HG03095 (cell line): ENCODE measurements at regions not wholly inside any gene's neighbourhood (a gene's known extent, or its start where the extent isn't known, plus 50 kb on each side); places are given as distances from the start of the nearest gene placed in this dataset.
A peak's percentile ranks its signal among the peaks of the same experiment; 100 is the strongest.

Experiments
- ATAC-seq: cut with Tn5 transposase; IDR thresholded peaks from one replicate; pipeline ENCODE4 v1.9.1; 2021; ENCODE audit warnings: moderate library complexity; ENCODE audit not compliant: unreplicated experiment

DNA sequence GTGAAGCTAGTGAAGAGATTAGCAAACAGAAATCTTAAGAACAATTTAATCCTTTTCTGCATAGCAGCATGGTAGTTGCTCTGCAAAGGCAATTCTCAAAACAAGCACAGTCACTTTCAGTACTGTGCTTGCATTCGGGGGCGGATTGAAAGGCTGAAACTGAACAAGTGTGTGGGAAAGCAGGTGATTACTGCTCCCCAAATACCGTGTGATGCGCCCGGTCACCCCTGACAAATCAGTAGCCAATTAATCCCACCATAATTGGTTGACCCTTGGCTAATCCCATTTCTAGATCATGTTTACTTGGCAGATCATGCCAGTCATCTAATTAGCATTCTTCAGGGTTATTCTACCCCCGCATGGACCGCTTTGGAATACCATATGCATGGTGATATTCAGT, 76.5 kb upstream of the ADRB1 start:
- ATAC-seq: peak; percentile 50

DNA sequence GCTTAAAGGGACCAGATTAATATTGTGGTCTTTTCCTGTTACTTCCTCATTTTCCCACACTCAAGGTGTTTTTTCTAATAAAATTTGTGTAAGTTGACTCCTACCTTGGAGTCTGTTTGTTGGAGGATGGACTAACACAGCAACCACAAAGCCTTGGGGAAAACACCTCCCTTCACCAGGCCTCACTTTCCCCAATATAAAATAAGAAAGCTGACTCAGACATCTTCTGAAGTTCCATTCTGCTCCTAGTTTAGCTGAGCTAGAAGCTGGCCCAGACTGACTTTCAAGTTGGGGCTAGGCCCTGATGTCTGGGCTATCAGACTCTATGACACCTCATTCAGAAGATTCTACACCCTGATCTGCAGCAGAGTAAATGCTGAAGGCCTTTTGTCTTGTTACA, 73.0 kb upstream of the ADRB1 start:
- no peak for ATAC-seq

DNA sequence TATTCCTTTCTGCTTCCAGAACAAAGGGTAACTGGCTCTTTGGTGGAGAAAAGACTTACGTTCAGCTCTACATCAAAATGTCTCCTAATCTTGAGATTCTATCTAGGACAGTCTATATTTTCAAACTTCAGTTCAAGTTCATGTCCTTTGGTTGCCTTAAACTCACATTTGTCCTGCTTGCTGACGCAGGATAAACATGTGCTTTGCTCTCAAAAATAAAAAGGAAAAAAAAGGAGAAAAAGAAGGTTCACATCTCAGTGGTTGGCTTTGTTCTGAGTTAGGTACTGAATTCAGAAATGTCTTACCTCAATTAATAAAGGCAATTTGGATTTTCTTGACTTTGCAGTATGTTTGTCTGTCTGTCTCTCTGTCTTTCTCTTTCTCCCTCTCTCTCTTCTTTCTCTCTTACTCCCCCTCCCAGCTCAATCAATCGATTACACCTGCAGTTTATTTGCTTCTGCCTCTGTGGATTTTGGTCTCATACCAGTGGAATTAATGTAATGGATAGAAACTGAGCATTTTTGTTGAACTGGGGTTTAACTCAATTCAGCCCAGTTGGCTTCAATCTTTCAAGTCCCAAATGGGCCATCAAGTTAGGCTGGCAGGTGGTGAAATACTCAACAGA, 72.2 kb upstream of the ADRB1 start:
- ATAC-seq: no peak

DNA sequence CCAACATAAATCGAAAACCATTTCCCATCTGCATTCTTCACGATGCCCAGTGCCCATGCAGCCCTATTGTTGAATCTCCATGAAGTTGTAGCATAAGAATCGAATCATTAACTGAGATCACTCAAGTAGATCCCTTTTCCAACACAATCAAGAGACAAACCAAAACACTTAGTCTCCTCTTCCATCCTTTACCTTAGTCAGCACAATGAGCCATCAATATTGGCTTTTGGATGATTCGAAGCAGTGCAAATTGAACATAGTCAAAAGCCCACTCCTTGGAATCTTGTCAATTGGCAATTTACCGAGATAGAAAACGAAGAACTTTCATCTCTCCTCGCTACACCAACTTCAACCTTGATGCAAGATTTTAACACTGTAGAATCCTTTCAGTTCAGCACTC, 66.5 kb upstream of the ADRB1 start:
- ATAC-seq: no peak

DNA sequence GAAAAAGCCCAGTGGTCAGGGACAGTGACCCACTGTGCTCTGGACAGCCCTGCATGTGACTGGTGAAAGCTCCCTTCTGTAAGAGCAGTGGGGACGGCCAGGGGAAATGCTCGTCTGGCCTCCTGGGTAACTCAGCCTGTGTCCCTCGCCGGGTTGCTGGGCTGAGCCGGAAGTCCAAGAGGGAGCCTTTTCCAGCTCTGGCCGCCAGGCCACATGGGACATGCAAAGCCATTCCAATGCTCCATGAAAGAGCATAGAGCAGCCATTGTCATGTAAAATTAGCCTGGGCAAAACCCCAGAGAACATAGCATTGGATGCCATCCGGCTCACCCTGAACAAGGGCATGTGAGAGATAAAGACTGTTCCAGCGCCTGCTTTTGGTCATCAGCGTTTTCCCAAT, 64.9 kb upstream of the ADRB1 start:
- no peak for ATAC-seq

DNA sequence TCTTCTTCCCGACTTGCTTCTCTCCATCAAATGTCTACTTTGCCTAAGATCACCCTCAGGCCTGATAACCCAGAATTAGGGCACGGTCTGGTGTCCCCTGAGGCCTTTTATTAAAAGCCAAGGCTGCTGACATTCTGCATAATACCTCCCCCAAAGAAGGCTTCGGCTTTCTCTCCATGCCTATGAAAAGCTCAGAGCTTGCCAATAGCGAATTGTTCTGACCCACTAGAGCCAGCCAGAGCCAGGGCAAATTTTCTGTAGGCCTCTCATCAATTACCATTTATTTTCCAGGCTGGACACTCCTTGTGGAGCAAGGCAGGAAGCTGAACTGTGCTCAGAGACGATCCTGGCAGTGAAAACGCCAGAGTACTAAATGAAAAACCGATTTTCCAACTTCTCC, 64.3 kb upstream of the ADRB1 start:
- ATAC-seq: no peak

DNA sequence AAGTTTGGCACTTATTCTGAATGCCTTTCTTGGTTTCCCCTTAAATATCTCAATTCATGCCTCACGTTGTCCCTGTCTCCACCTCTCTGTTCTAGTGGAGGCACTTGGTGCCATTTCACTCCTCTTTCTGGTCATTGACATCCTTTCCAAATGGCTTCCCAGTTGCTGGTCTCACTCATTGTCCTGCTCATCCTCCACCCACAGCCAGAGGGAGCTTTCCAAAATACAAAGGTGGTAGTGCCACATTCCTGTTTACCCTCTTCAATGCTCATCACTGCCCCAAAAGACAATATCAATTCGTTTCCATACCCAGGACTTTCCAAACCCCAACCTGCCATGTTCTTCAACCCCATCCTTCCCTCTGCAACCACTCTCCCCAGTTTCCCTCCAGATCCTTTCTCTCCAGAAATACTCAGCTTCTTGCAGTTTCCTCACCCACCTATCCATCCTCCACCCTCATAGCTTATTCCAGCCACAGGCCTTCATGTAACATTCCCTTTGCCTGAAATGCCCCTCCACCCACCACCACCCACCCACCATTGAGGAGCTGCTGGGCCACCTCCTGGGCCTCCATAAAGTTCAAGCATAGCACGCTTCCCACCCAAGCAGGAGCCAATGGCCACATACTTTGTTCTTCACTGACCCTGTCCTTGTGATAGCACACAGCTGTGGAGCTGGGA, 63.1 kb upstream of the ADRB1 start:
- no peak for ATAC-seq

DNA sequence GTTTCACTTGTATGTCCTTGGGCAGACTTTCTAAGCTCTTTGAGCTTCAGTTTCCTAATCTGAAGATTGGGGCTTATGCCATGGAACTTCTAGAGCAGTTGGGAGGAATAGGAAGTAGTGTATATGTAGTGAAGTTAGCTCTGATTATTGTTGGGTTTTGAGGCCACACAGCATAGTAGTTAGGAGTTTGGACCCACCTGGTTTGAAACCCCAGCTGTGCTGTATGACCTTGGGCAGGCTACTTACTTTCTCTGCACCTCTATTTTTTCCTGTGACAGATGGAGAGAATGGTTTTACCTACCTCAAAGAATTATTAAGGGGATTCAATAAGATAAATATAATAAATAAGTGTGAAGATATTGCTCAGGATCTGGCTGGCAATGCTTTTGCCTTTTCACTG, 61.4 kb upstream of the ADRB1 start:
- ATAC-seq: peak; percentile 4

DNA sequence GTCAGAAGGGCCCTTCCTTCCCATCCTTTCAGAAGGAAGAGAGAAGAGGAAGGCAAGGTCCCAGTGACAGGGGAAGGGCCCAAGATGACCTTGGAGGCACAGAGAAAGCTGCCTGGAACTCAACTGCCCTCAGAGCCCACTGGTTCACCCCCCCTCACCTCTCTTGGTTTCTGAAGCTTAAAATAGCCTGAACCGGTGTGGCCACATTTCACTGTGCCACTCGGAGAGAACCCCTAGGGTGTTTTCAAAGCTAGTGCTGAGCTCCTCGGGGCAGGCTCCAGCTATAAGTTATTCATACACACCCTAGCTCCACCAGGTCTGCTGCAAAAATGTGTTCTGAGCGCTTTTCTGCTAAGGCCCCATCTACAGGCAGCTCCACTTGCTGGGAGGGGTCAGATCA, 60.9 kb upstream of the ADRB1 start:
- ATAC-seq: peak; percentile 75

DNA sequence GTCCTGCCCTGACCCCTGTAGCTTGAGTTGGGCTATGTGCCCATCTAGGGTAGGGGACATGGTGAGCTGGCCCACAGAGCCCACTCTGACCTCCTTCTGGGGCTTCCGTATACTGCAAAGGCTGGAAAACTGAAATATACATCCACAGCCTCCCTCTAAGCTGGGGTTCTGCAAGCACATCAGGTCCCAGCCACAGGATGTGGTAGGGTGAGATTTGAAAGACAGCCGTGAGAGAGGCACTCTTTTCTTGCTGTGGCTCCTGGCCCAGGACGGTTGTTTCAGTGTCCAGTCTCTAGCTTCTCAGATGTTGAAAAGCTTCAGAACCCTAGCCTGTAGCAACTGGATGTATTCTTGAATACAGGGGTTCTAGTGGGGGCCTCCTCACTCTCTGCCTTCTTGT, 60.1 kb upstream of the ADRB1 start:
- peak; percentile 50 for ATAC-seq

DNA sequence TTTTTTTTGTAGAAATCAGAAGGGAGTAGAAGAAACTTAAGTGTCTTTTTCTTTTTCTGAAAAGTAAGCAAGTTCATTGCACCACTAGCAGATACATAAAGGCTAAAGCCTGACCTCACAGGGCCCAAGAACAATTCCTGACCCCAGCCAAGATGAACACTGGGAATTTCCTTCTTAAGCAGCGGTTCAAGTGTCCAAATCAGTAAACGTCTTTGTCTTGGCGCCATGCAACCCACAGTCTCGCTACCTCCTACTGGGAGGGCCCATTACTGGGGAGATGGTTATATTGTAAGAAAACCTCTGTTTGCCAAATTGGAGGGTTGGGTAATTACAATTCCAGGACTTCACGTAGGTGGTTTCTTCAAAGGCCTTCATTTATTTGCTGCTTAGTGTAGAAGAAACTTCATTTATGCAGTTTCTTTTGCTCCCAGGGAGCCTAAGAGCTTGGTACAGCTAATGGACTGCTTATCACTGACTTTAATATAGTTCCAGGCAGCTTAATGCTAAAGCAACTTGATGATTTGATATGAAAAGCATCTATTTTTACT, 58.3 kb upstream of the ADRB1 start:
- ATAC-seq: no peak

DNA sequence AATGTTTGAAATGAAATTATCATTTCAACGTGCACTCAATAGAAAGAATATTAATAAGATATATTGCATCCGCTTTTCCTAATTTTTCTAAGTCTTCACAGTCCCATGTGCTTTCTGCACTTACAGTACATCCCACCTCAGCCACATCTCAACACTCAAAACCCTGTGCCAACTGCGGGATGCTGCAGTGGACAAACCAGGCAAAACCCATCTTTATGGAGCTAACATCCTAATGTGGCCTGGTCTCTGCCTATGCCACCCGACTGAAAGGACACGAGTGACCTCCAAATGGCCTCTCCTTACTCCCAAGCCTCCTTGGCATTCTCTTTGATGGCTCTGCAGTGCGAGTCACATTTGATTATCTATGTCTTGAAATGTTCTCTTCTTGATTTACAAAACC, 57.4 kb upstream of the ADRB1 start:
- ATAC-seq: no peak

DNA sequence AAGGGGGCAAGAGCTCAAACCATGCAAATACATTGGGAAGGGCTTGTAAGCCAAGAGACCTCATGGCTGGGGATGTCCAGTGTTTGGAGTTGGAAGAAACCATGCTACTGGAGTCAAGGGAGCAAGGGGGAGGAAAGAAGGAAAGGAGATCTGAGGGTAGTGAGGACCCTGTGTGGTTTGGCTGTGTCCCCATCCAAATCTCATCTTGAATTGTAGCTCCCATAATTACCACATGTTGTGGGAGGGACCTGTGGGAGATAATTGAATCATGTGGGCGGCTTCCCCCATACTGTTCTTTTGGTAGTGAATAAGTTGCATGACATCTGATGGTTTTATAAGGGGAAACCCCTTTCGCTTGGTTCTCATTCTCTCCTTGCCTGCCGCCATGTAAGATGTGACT, 56.5 kb upstream of the ADRB1 start:
- ATAC-seq: no peak

DNA sequence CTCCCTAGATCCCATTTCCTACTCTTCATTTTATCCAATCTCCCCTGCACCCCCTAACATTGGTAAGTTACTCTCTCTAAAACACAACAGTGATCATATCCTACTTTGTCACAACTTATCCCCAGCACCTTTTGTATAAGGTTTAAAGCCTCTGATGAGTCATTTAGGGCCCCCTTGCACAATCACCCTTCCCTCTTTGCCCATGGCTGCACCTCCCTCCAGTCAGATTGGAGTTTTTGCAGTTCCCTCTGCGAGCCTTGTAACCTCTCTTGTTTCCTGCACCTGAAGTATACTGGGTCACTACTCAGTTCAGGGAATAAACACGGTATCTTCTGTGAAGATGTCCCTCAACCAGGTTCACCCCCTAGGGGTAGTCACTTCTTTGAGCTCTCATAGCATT, 55.9 kb upstream of the ADRB1 start:
- ATAC-seq: no peak

DNA sequence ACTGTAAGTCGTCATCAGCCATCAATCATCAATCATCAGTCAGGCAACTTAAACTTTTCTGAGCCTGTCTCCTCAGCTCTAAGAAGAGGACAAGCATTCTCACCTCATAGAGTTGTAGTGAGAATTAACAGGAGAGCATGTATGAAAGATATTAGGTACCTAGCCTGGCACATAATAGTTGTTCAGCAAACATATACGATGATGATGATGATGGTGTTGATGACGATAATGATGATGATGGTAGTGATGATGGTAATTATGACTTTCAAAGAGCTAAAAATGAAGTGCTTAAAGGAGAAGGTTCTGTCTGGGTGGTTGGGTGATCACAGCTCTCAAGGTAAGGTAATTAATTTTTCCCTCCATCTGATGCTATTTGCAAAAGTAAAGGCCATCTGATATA, 55.1 kb upstream of the ADRB1 start:
- no peak for ATAC-seq

DNA sequence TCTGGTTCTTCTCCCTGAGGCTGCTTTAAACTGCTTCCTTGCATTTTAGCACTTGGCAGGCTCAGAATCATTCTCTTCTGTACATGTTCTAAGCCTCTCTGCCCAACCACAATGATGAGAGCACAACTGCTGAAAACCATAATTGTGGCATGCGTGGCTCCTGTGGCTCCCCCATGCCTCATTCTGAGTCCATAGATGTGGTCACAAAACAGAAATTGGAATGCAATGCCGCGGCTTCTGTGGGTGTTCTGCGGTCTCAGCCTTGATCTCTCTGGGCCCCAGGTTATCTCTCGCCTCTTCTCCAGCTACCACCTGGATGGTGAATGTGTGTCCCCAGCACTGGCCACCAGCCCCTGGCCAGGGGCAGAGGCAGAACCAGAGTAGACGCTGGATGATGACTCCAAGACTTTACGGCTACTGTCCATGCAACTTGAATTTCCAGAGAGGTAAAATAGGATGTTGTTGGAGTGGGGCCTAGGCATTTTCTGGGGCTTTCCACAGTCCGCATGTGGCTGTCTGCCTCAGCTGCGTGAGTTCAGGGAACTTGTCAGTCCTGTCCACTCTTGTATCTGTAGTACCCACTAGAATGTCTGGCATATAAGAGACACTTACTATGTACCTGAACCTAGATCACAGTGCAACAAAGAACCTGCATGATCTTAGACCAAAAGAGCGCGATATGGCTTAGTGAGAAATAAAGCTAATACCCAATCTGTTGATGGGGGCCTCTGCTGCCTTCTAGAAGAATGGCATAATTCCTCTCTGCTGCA, 52.4 kb upstream of the ADRB1 start:
- ATAC-seq: no peak

DNA sequence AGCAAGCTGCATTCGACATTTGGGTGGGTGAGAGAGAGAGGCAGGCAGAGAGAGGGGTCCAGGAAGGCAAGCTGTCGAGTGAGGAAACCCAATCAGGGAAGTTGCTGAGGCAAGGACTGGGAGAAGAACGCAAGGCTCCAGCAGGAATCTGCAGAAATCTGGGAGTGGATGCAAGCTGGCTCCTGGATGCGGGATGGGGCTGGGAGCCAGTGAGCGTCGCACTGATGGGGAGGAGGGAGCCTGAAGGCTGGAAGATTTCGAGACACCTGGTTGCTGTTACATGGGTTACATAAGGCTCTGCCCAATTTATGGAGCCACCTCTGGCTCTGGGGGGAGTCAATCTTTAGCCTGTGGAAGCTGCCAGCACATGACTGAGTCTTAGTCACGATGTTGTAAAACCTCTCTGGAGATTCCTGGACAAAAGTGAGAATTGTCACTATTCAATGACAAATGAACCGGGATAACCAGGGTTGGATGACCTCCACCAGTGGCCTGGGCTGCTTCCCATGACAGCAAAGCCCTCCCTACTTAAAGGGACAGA, 51.1 kb upstream of the ADRB1 start:
- ATAC-seq: no peak

DNA sequence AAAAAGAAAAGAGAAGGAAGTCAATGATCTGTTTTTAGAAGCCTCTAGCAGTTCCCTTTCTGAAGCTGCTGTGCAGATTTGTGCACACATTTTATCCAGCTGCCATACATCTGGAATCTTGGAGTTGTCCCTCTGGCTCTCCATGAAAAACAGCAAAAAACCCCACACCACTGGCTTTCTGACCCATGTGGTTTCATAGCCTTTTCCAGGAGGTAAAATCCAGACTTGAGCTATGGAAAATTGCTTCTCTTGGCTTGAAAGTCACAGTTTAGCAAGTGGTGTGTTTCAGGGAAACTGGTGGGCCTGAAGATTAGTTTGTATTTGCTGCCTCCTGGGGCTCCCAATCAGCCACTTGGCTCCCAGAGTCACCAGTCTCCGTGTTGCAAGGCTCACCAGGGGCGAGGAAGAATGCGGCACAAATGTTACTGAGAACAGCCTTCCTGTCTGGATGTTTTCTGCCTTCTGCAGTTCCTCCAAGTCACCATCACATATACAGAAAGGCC, 50.1 kb upstream of the ADRB1 start:
- ATAC-seq: no peak
